HepG2 (cell line): ENCODE measurements at regions not wholly inside any gene's neighbourhood (a gene's known extent, or its start where the extent isn't known, plus 50 kb on each side); places are given as distances from the start of the nearest gene placed in this dataset.

ENCODE experiments used
- ATAC-seq: fragments of 200-7000 bp; cut with Tn5 transposase; 3 replicates; pipeline ENCODE4 v1.9.1; 2020; ENCODE audit warnings: mild to moderate bottlenecking, moderate library complexity
- BruUV-seq: library from RNA; stranded (reverse); fragments of 400-500 nt; replicated peaks from 2 replicates; lab custom pipeline; 2021; lab: Mats Ljungman, UMichigan
- CTCF ChIA-PET: fragments of 300-600 bp; formaldehyde crosslinking; extraction: SDS; loops from one replicate; lab custom pipeline; 2021; ENCODE audit warnings: low total read pairs, inconsistent platforms, low intra/inter-chr PET ratio; lab: Yijun Ruan, JAX
- POLR2A ChIA-PET: fragments of 350-600 bp; sonication (Branson Sonifier 250); formaldehyde crosslinking; loops from one replicate; lab custom pipeline; 2020; ENCODE audit warnings: antibody characterized with exemption, inconsistent platforms; lab: Yijun Ruan, JAX
- DNase-seq: peaks from one replicate; pipeline ENCODE4 v3.0.0-alpha.2; 2015; ENCODE audit warnings: low spot score
- FAIRE-seq: peaks from 3 replicates; lab custom pipeline; 2011; peaks lifted over from hg19 to GRCh38; lab: Jason Lieb, UNC
- H2AFZ ChIP-seq: one replicate; pipeline ENCODE4 v1.6.1; 2011; ENCODE audit warnings: low read length, inconsistent platforms
- H3K27ac ChIP-seq: fragments of 300-600 bp; 3 replicates; pipeline ENCODE4 v1.8.0; 2011; ENCODE audit warnings: mixed run types, mild to moderate bottlenecking, mixed read lengths, low read length, inconsistent platforms; ENCODE audit not compliant: insufficient read depth; ENCODE audit errors: extremely low read length
- H3K27me3 ChIP-seq, 2 experiments: fragments of 200-600 bp in 1 of 2; 2 replicates in 1 of 2; 3 replicates in 1 of 2; pipeline versions ENCODE4 v1.6.0 to v1.8.0; 2011; ENCODE audit warnings: low read length in 2 of 2, mild to moderate bottlenecking in 2 of 2, moderate library complexity in 2 of 2, inconsistent platforms in 1 of 2; ENCODE audit not compliant: insufficient read depth in 2 of 2, control insufficient read depth in 1 of 2
- H3K36me3 ChIP-seq, 2 experiments: fragments of 200-600 bp in 1 of 2; replicated peaks in 1 of 2; 2 replicates in 1 of 2; 3 replicates in 1 of 2; pipeline versions ENCODE4 v1.5.1 to v1.8.0; 2011; ENCODE audit warnings: low read length in 2 of 2, inconsistent platforms in 1 of 2; ENCODE audit not compliant: insufficient read depth in 2 of 2, control insufficient read depth in 1 of 2
- H3K4me1 ChIP-seq: 2 replicates; pipeline ENCODE4 v1.5.1; 2012; ENCODE audit warnings: low read length, inconsistent platforms; ENCODE audit not compliant: insufficient read depth
- H3K4me2 ChIP-seq: 2 replicates; pipeline ENCODE4 v1.6.0; 2011; ENCODE audit warnings: low read depth, low read length, inconsistent platforms
- H3K4me3 ChIP-seq, 3 experiments: fragments of 200-600 bp in 1 of 3; sonication (generic), shearing (Covaris generic) in 1 of 3; replicated peaks in 1 of 3; 2 replicates each; pipeline ENCODE4 v1.5.1; 2011 to 2016; ENCODE audit warnings: low read length in 3 of 3, inconsistent platforms in 2 of 3, low read depth in 2 of 3, mild to moderate bottlenecking in 2 of 3, control low read depth in 1 of 3, mixed read lengths in 1 of 3; ENCODE audit not compliant: insufficient read depth in 1 of 3
- H3K79me2 ChIP-seq: one replicate; pipeline ENCODE4 v1.6.1; 2011; ENCODE audit warnings: low read length, inconsistent platforms; ENCODE audit not compliant: insufficient read depth
- H3K9ac ChIP-seq: 2 replicates; pipeline ENCODE4 v1.6.0; 2011; ENCODE audit warnings: mild to moderate bottlenecking, low read depth, low read length, inconsistent platforms; ENCODE audit not compliant: insufficient read depth
- H3K9me3 ChIP-seq: 2 replicates; pipeline ENCODE4 v1.5.1; 2012; ENCODE audit warnings: mild to moderate bottlenecking, low read length
- H4K20me1 ChIP-seq: 2 replicates; pipeline ENCODE4 v1.6.0; 2011; ENCODE audit warnings: inconsistent platforms, mild to moderate bottlenecking, low read length, moderate library complexity; ENCODE audit not compliant: insufficient read depth
- ATF7 ChIP-seq, 2 experiments: fragments of 450-650 bp in 1 of 2; sonication (generic) in 1 of 2; formaldehyde crosslinking in 1 of 2; IDR thresholded peaks; 2 replicates each; pipeline versions ENCODE4 v1.4.0 to v1.6.1; 2016 to 2020; ENCODE audit warnings: antibody characterized with exemption in 1 of 2, mild to moderate bottlenecking in 1 of 2, missing genetic modification reagents in 1 of 2
- NCOA2 ChIP-seq: sonication (generic); formaldehyde crosslinking; IDR thresholded peaks from 2 replicates; pipeline ENCODE4 v1.8.0; 2022; ENCODE audit warnings: inconsistent platforms
- NCOR1 ChIP-seq: fragments of 200-600 bp; sonication (generic); IDR thresholded peaks from 2 replicates; pipeline ENCODE4 v1.7.0; 2017; ENCODE audit warnings: antibody characterized with exemption, low read length, borderline replicate concordance
- ZBTB10 ChIP-seq: sonication (generic); formaldehyde crosslinking; IDR thresholded peaks from 2 replicates; pipeline ENCODE4 v1.4.0; 2020; ENCODE audit warnings: missing genetic modification reagents, borderline replicate concordance
- ZBTB43 ChIP-seq: sonication (generic); formaldehyde crosslinking; conservative IDR thresholded peaks from 2 replicates; pipeline ENCODE4 v1.4.0; 2020; ENCODE audit warnings: missing genetic modification reagents
- WGBS: methylation state at CpG from one replicate; pipeline ENCODE4 v1.1.6; 2017; ENCODE audit warnings: low lambda C conversion rate; 5-methylcytosine and 5-hydroxymethylcytosine counted together
- in situ Hi-C: cut with HindIII; loops from 2 replicates; pipeline ENCODE4 v1.10.0; 2017; ENCODE audit warnings: low pct_unique_long_range_greater_than_20kb; ENCODE audit not compliant: extremely low pct_ligation_motif_present
- intact Hi-C: fragments of 100-400 bp; cut with micrococcal nuclease; formaldehyde crosslinking; loops from one replicate; pipeline ENCODE4 v1.10.0; 2022; ENCODE audit not compliant: unreplicated experiment
- TF ChIP-seq, protein P1 (sequence below): IDR thresholded peaks from 2 replicates; pipeline ENCODE4 v1.6.1; 2016; ENCODE audit warnings: missing compliant biosample characterization, missing genetic modification reagents, borderline replicate concordance

DNA sequence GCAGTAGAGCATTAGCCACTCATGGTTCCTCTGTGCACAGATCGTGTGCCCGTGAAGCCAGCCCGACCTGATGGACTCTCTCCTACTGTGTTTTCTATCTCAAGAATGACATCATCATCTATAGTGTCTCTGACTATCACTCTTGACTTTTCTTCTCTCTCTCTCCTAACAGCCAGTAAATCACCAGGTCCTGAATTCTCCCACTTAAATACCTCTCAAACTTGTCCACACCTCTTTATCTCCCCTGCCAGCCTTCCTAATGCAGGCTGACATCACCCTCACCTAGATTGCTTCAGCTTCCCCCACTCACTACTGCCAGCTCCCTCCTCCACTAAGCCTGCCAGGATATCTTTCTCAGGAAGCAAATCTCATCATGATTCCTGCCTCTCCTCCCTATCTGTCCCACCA, 90.6 kb upstream of the MIER3 start:
- WGBS = 22% methylated on average over 3 of the region's 3 CpGs
- Histone ChIP-seq H3K9me3 (no peaks in the 10 kb centered on the region), H3K9ac (no peak overlapping the region), H3K36me3 (no peaks in the 10 kb centered on the region), H3K4me3 (no peak overlapping the region), H4K20me1 (no peaks in the 10 kb centered on the region), H3K4me1 (no peaks in the 10 kb centered on the region), H3K27ac (no peak overlapping the region), H3K4me2 (no peak overlapping the region), H2AFZ (no peak overlapping the region), H3K27me3 (peaks cover 0 to 2% of the 10 kb centered on the region in 2 experiments; a peak in 2 of 5 replicates), H3K79me2 (no peaks in the 10 kb centered on the region)
- CTCF ChIA-PET = no interaction called here
- DNase-seq (no peak), FAIRE-seq (no peak), ATAC-seq (no peak)
- in situ Hi-C loops (no loop called here), intact Hi-C loops (no loop called here)
- POLR2A ChIA-PET = no interaction called here
- no TSS peak for BruUV-seq
- TF ChIP-seq ZBTB10 (CRISPR knock-in tag) (no peak), ATF7 (IDR thresholded peaks at IDR 0.05) (peak; percentile 93), ATF7 (CRISPR knock-in tag; IDR thresholded peaks at IDR 0.05) (no peak), NCOA2 (no peak), ZBTB43 (CRISPR knock-in tag) (no peak), NCOR1 (no peak)
- TF ChIP-seq, protein P1, sequence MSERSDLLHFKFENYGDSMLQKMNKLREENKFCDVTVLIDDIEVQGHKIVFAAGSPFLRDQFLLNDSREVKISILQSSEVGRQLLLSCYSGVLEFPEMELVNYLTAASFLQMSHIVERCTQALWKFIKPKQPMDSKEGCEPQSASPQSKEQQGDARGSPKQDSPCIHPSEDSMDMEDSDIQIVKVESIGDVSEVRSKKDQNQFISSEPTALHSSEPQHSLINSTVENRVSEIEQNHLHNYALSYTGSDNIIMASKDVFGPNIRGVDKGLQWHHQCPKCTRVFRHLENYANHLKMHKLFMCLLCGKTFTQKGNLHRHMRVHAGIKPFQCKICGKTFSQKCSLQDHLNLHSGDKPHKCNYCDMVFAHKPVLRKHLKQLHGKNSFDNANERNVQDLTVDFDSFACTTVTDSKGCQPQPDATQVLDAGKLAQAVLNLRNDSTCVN (CRISPR knock-in tag) = no peak
- TF ChIP-seq, all 625 proteins: peak for 1
